ENCODE measurements at regions not wholly inside any gene's neighbourhood (a gene's known extent, or its start where the extent isn't known, plus 50 kb on each side); places are given as distances from the start of the nearest gene placed in this dataset.
A peak's percentile ranks its signal among the peaks of the same experiment; 100 is the strongest.

DNA sequence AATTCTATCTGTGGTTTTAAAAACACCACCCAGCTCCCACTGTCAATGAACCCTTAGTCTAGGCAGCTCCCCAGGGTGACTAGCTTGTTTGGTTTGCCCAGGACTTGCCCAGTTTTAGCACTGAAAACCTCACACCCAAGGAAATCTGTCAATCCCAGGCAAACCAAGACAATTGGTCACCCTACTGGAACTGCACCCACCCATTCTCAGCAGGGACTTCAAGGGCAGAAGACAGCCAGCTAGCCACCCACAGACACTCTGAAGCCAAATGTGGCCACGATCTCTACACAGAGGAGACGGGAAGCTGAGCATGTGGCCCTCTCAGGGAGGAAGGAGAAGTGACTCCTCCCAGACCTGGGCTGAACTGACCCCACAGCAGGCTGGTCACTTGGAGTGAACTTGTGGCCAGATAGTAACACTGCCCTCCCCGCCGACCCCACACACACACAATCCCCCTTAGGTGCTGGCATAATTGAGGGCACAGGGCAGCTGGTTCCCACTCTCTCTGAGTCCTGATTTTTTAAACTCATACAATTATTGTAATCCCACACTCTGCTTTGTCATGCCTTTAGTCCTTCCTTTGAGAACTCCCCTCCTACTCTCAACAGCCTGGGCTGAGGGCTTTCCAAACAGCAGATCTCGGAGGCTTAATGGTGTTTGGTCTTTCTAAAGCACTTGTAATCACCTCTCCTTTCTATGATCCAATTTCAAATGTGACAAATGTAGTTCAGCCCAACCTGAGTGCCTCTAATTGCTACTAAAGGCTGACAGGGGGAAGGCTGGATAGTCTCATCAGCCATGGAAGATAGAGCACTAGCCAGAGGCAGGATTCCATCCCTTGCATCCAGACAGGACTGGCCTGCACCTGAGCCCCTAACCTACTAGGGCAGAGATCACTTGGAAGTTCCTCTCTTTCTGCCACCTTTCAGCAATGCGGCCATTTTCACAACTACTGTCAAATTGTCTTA is 74.7 kb upstream of the DRD2 start:
- dilution Hi-C loops (cut with MboI; ENCODE audit: extremely low pct_ligation_motif_present, low sequenced_read_pairs): no loop called here
- Histone ChIP-seq H3K9me3 (ENCODE audit: control insufficient read depth, low read depth, low read length) (no peaks in the 10 kb centered on the region), H3K4me1 (ENCODE audit: control insufficient read depth, extremely low read depth, insufficient read depth, low read length) (peaks cover 61% of the 10 kb centered on the region), H3K9ac (ENCODE audit: control insufficient read depth, extremely low read depth, insufficient read depth, low read length) (peak overlapping the region; percentile 46), H3K27me3 (ENCODE audit: control insufficient read depth, extremely low read depth, insufficient read depth, low read length) (no peaks in the 10 kb centered on the region), H3K9me1 (ENCODE audit: control insufficient read depth, extremely low read depth, insufficient read depth, low read length) (no peaks in the 10 kb centered on the region), H3K27ac (ENCODE audit: control insufficient read depth, insufficient read depth, low read length) (peak overlapping the region; percentile 79), H3K36me3 (ENCODE audit: control insufficient read depth in 2 of 2, extremely low read depth in 1 of 2, insufficient read depth in 2 of 2, low read length in 2 of 2) (no peaks in the 10 kb centered on the region), H3K79me2 (ENCODE audit: control insufficient read depth, insufficient read depth, low read length) (no peaks in the 10 kb centered on the region), H3K4me3 (ENCODE audit: control insufficient read depth in 2 of 3, extremely low read depth in 1 of 3, insufficient read depth in 2 of 3, low read depth in 1 of 3, low read length in 3 of 3) (no peak overlapping the region), H2AFZ (ENCODE audit: control insufficient read depth, low read length) (peak overlapping the region; percentile 64), H3K4me2 (ENCODE audit: control insufficient read depth, extremely low read depth, insufficient read depth, low read depth, low read length) (peak overlapping the region; percentile 23), H4K20me1 (ENCODE audit: control insufficient read depth, extremely low read depth, insufficient read depth, low read length) (no peaks in the 10 kb centered on the region)
- no peak for TF ChIP-seq EZH2 (IDR thresholded peaks at IDR 0.05; ENCODE audit: low read length)
- no peak for TF ChIP-seq CTCF (optimal IDR thresholded peaks at IDR 0.05 in 1 of 3, IDR thresholded peaks at IDR 0.05 in 1 of 3, conservative IDR thresholded peaks at IDR 0.05 in 1 of 3; ENCODE audit: extremely low read depth in 1 of 3, insufficient read depth in 2 of 3, low read length in 3 of 3)
- FAIRE-seq: peak; percentile 75
- DNase-seq (ENCODE audit: low read depth, low spot score): peak; percentile 81

DNA sequence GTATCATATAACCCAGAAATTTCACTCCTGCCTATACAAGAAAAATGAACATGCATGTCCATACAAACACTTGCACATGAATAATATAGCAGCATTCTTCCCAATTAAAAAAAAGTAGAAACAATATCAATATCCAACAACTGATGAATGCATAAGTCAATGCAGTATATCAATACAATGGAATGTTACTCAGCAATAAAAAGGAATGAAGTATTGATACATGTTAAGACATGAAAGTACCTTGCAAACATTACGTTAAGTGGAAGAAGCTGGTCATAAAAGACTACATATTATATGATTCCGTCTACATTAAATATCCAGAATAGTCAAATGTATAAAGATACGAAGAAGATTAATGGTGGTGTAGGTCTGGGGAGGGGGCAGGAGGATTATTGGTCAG is 73.9 kb upstream of the DRD2 start:
- dilution Hi-C loops (cut with MboI; ENCODE audit: extremely low pct_ligation_motif_present, low sequenced_read_pairs): no loop called here

More for the DNA sequence above, 73.9 kb upstream of the DRD2 start:
- DNase-seq (ENCODE audit: low read depth, low spot score) (no peak), FAIRE-seq (no peak)
- TF ChIP-seq CTCF (optimal IDR thresholded peaks at IDR 0.05 in 1 of 3, IDR thresholded peaks at IDR 0.05 in 1 of 3, conservative IDR thresholded peaks at IDR 0.05 in 1 of 3; ENCODE audit: extremely low read depth in 1 of 3, insufficient read depth in 2 of 3, low read length in 3 of 3) (no peak), EZH2 (IDR thresholded peaks at IDR 0.05; ENCODE audit: low read length) (no peak)
- no peaks in the 10 kb centered on the region for H3K79me2 ChIP-seq (ENCODE audit: control insufficient read depth, insufficient read depth, low read length)
- peak overlapping the region; percentile 79 for H3K27ac ChIP-seq (ENCODE audit: control insufficient read depth, insufficient read depth, low read length)
- no peaks in the 10 kb centered on the region for H3K9me3 ChIP-seq (ENCODE audit: control insufficient read depth, low read depth, low read length)
- no peak overlapping the region for H3K4me3 ChIP-seq (ENCODE audit: control insufficient read depth in 2 of 3, extremely low read depth in 1 of 3, insufficient read depth in 2 of 3, low read depth in 1 of 3, low read length in 3 of 3)
- H3K9me1 ChIP-seq (ENCODE audit: control insufficient read depth, extremely low read depth, insufficient read depth, low read length): no peaks in the 10 kb centered on the region
- H2AFZ ChIP-seq (ENCODE audit: control insufficient read depth, low read length): no peak overlapping the region
- no peak overlapping the region for H3K9ac ChIP-seq (ENCODE audit: control insufficient read depth, extremely low read depth, insufficient read depth, low read length)
- no peaks in the 10 kb centered on the region for H4K20me1 ChIP-seq (ENCODE audit: control insufficient read depth, extremely low read depth, insufficient read depth, low read length)
- H3K36me3 ChIP-seq (ENCODE audit: control insufficient read depth in 2 of 2, extremely low read depth in 1 of 2, insufficient read depth in 2 of 2, low read length in 2 of 2): no peaks in the 10 kb centered on the region
- H3K27me3 ChIP-seq (ENCODE audit: control insufficient read depth, extremely low read depth, insufficient read depth, low read length): no peaks in the 10 kb centered on the region
- peak overlapping the region; percentile 38 for H3K4me2 ChIP-seq (ENCODE audit: control insufficient read depth, extremely low read depth, insufficient read depth, low read depth, low read length)
- H3K4me1 ChIP-seq (ENCODE audit: control insufficient read depth, extremely low read depth, insufficient read depth, low read length): peaks cover 53% of the 10 kb centered on the region
